NCI-H446 treated with DMSO at 0.1 percent for 48 hours (cell line): ENCODE measurements at regions not wholly inside any gene's neighbourhood (a gene's known extent, or its start where the extent isn't known, plus 50 kb on each side); places are given as distances from the start of the nearest gene placed in this dataset.

Experiments
- DNase-seq: peaks from one replicate; lab custom pipeline; 2025; lab: John Stamatoyannopoulos, UW

DNA sequence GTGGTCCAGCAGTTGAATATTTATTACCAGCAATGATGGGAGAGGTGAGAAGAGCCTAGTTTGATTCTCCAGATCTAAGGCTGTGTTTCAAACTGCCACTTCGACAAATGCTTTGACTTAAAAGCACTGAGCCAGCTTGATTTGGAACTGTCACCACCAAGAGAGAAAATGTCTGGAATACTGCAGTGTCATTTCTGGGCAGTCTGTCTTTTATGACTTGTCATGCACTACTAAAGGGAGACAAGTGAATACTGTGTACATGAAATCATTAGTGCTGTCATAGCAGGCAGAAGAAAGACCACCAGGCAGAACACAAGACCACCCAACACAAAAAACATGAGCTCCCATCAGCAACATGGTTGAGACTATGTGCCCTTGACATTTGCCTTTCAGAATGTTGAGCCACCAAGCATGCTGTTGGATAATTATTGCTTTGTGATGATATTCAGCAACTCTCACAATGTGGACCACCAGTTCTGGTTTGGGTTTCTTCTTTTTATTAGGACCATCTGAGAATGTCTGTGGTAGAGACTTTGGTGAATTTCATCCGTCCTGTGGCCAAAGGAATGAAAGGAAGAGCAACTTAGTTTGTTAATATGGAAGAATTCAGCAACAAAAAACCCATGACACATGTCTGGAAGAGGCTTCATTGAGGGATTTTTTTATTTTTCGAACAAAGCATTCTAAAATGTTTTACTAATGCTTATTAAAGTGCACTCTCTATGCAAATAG lies 125.8 kb downstream of the NTMT2 start:
- no peak for DNase-seq

DNA sequence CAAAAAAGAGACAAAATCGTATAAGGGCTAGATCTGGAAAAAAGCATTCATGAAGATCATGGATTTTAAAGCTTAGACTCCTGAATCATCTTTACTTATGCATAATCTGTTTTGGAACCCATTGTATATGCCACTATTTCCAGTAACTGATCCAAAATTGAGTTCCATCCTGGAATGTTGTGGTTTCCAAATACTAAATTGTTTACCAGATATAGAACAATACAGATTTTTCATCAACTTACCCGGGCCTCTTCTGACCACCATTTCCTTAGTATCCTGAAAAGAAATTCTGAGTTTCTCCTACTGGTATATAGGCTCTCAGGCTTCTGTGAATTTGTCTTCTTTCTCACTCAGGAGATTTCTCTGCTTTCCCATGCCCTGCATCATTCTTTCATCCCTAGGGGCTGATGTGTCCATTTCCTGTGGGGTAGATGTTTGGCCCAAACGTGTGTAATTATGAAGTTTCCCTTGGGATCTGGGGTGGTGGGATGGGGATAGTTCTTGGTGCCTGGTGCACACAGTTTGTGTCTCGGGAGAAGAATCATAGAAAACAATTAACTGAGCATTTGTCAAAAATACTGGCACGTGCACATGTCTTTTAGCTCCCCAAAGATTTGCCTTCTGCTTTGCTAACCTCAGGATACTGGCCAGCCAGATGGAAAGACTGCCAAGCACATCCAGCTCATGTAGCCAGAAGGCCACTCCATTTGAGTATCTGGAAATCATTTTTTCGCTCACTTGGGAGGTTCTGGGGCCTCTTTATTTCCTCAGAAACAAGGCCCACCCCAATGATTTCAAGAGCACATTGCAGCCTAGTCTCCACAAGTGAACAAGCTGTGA lies 127.8 kb downstream of the NTMT2 start:
- DNase-seq, result peak; percentile 34

DNA sequence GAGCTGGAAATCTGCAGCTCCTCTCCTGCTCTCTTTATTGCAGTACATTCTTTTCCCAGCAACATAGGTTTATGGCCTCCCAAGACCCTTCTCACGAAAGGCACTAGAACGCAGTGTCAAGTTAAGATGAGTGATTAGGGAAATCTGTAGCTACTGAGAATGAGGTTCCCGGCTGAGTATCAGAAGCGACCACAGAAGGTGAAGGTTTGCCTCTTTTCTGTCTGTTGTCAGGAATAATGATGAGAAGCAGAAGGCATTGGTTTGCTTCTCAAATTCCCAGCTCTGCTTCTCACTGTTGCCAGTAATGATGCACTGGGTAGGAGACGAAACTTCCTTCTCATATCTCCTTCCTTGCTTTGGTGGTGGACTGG lies 128.4 kb downstream of the NTMT2 start:
- no peak for DNase-seq

DNA sequence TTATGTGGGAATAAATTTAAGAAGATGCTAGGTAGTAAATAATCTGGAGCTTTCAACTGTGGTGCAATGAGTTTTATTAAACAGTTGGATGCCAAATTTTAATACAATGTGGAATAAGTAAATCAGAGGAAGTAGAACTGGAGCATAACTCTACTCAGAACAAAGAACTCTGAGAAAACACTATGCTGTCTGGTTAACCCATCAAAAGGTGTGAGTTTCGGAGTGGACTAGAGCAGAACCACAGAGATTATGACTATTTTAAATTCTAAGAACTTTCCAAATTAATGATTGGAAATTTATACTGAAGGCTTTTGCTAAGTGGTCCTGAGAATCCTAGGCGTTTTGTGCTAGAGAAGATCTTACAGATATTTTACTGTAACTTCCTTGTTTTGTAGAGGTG lies 132.2 kb downstream of the NTMT2 start:
- DNase-seq, result no peak

DNA sequence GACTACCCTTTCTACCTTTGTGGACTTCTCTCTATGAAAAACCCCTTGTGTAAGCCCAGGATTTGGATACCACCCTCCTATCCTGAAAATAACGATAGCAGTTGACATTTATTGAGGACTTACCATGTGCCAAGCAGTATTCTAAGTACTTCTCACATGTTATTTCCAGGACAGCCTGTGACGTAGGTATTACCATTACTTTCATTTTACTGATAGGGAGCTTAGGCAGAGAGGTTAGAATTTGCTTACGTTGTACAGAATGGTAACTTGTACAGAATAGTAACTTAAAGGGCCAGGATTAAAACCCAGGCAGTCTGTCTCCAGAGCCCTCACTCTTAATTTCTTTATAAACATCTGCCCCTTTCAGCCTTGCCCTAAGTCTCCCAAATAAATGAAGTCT lies 138.3 kb downstream of the NTMT2 start:
- DNase-seq, result no peak

DNA sequence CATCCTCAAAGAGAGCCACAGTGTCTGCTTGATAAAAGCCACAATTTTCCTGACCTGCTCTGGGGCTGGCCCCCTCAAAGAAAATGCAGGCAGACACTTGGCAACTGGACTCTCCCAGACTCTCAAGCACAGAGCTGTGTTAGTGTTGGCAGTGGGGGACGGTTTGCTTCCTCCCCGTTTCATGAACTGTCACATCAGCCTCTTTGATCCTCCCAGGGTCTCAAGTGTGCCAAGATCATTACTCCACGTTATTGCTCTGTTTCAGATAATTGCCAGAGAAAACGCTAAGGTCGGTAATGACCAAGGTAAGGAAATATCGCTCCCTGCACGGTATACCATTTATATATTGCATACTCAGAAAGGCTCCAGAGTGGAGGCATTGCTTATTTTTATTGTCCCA lies 138.8 kb downstream of the NTMT2 start:
- DNase-seq, result peak; percentile 27

DNA sequence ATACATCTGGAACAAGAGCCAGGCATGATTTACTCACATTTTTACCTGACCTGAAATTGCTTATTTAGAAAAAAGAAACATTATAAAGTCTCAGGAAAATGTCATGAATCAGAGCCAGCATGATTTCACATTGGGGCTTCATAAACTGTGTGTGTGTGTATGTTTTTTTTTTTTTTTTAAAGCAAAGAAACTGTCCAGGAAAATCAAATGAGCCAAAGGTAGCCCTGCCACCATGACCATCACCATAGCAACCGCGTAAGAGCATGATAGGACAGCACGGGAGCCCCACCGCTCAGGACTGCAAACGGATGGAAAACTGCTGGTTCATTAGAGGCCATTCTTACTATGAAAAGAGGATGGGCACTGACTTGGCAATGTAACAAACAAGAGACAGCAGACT lies 139.2 kb downstream of the NTMT2 start:
- DNase-seq, result peak; percentile 20

DNA sequence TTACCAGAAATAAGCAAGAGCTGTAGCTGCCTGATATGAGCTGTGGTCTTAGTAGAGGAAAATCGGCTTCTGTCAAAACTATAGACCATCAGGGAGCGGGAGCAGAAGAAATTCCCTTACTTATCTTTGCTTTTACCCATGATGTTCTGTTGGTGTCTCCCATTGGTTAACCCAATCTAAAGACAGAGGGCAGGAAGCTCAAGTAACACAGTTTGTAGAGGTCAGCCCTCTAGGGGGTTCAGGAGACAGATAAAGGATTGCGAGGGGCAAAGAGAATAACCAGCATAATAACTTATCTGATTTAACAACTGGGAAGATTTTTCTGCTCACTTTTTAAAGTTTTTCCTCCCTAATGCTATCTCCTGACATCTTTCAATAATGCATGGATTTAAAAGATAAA lies 142.4 kb downstream of the NTMT2 start:
- no peak for DNase-seq

DNA sequence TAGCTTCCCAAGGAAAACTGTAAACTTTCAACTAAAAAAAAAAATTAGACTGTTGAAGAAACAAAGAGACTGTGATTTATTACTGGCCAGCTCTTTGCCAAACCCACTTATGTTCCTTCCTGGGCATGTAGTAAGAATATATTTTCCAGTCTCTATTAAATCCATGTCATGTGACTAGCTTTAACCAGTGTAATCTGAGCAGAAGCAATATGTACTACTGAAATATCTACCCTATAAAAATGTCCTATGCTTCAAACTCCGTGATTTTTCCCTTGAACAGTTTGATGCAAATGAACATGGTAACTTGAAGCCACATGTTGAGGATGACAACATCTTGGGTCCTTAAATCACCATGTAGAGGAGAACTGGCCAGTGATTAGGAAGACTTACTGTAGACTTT lies 144.5 kb downstream of the NTMT2 start:
- peak; percentile 35 for DNase-seq

DNA sequence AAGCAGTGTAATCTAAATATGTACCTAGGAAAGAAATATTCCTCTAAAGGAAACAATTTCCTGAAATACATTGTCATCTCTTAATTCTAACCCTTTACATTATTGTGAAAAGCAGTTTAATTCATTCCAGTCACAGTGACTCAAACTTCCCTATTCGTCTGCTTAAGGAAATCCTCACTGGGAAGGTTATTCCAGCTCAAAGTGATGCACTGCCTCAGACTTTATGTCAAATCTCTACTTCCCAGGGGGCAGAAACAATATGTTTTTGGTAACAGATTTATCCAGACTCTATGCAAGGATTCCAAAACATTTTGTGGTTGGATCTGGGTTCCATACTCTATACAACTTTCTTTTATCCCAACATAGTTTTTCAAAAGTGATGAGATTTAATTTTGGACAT lies 145.2 kb downstream of the NTMT2 start:
- DNase-seq, result no peak

DNA sequence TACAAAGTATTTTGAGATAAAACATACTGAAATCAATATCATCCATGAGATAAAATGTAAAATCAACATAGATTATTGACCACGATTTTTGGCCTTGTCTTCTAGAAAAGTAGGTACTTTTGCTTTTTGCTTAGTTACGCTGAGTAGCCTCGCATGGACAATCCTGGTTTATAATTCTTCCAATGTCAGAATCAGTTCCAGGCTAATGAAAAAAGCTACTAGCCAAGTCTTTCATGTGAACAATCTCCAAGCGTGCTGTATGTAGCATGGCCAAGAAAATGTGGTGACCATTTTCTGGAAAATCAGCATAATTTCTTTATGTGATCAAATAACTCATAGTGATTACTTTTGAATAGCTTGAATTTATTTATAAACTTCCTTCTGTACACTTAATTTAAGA lies 145.8 kb downstream of the NTMT2 start:
- no peak for DNase-seq

DNA sequence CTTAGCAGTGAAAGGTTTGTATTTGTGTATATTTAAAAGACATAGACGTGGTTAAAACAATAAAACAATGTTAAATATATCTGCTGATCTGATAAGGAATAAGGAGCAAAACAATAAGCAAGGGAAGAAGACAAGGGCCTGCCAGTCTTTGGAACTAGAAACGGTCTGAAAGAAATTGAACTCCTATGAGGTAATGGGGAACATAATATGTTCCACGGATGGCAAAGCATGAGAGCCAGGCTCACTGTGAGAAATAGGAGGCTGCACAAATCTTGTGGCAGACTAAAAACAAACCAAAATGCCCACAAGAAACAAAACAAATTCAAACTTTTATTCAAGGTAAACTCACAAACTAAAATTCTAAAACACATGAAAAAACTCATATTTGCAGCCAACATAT lies 150.5 kb downstream of the NTMT2 start:
- no peak for DNase-seq

DNA sequence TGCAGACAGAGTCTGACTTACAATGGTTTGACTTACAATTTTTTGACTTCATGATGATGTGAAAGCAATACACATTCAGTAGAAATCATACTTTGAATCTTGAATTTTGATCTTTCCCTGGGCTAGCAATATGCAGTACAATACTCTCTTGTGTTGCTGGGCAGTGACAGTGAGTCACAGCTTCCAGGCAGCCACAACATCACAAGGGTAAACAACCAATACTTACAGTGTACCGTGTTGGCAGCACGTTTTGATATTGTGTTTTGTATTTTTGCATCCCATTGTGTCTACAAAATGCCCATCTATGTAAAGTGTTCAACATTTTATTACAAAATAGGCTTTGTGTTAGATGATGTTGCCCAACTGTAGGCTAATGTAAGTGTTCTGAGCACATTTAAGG lies 150.9 kb downstream of the NTMT2 start:
- no peak for DNase-seq

DNA sequence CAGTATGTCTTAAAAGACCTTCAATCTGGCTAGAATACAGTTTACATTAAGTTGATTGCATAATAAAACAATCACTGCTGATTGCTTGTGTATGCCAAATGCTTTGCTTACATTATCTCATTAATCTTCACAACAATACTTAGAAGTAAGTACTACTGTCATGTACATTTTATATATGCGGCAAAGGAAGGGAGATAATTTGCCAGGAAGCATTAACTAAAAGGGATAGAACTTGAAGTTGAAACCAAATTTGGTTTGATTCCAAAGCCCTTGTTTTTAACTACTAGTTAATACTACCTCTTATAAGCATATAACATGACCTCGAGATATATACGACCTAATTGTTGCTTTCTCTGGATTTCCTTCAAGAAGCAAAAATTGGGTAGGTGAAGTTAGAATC lies 155.8 kb downstream of the NTMT2 start:
- DNase-seq, result no peak

DNA sequence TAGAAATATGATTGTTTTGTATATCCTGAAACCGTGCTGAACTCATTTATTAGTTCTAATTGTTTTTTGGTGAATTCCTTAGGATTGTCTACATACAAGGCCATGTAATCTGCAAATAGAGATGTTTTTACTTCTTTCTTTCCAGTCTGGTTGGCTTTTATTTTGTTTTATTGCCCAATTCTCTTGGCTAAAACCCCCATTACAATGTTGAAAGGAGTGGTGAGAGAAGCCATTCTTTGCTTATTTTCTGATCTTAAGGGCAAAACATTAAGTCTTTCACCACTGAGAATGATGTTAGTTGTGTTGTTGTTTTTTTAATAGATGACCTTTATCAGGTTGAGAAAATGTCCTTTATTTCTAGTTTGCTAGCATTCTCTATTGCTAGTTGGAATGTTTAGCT lies 157.3 kb downstream of the NTMT2 start:
- DNase-seq, result no peak

DNA sequence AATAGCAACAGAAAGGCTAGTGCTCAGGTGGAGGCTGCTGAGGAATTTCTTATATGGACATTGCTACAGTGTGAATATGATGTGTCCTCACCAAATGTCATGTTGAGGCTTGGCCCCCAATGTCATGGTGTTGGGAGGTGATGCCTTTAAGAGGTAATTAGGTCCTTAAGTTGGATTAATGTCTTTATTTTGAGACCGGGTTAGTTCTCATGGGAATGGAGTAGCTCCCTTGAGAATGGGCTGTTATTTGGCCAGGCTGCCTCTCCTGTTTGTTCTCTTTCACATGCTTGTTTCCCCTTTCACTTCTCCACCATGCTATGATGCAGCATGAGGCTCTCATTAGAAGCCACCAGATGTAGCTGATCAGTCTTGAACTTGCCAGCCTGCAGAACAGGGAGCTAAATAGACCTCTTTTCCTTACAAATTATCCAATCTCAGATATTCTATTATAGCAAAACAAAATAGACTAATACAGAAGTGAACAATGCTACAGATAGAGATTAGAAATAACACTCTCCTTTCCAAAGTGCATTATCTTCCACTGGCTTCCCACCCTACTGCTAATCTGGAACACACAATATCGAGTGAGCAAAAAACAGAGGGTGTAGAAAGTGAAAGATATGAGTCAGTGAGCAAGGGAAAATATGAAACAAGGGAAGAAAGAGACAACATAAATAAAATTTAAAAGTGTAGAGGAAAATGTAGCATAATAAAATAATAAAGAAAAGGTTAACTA lies 160.2 kb downstream of the NTMT2 start:
- peak; percentile 20 for DNase-seq

DNA sequence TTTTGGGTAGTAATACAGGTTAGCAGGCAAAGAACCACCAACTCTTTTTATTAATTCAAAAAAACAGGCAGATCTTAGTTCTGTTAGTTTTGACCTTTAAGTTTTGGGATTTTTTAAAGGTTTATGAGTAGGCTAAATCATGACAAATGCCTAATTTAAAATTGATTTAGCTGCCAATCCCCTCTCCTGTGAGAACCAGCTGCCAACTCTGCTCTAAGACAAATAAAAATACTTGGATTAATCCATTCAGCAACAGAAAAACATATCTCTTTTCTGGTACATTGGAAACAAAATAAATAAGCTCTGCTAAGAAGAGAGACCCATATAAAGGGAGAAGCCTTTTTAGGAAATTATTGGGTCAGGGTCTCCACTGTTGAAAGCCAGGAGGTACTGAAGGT lies 160.8 kb downstream of the NTMT2 start:
- peak; percentile 43 for DNase-seq

DNA sequence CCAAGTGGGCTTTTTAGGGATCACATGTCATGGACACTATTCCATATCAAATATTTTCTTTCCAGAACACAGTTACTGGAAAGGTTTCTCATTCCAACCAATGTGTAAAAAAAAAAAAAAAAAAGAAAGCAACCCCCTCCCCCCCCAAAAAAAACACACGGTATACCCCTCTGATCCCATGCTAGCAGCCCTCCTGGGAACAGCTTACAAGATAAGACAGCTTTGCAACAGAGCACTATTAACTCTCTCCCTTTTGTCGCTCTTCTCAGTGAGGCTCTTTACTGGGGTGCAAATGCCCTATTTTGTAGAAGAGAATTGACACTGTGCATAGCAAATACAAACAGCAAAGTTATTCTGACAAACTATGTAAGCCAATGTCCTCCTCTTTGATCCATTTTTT lies 161.2 kb downstream of the NTMT2 start:
- DNase-seq, result no peak

DNA sequence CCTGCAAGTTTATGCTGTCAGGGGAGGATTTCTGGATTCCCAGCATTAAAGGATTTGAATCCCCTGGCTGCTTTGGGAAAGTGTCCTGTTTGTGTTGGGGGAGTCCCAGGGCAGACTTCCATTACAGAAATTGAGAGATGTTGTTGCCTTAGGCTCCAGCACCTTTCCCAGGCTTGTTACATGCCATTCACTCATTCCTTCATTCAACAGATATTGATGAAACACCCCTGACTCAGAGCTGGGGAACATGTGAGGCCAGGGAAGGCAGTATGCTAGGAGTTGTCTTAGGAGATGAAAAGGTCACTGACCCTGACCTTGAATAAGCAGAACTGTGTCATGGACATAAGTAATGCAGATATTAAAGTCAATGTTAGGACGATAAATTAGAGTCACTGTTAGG lies 161.7 kb downstream of the NTMT2 start:
- DNase-seq, result no peak

DNA sequence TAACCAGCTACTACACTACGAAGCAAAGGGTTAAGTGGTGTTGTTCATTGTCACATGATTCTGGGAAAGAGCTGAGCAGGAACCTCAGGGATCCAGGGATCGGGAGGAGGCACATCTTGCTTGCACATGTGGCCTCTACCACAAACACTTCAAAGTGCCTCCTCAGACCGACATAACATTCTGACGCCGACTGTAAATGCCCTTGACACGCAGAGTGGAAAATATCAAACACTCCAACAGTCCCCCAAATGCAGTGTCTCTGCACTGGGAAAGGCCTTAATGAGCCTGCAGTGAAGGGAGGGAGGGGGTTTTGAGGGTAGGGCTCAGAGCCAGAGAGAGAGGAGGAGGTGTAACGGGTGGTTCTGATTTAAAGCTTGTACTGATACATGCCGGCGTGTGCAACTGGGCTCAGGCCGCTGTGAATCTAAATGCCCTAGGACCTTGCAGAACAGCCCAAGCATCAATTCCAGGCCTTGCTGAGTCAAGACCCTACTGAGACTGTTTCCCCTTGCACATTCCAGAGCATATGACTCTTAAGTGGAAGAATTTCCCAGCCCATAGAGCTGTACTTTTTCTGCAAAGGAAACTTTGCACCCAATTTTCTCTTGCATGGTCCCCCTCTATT lies 163.7 kb downstream of the NTMT2 start:
- no peak for DNase-seq

DNA sequence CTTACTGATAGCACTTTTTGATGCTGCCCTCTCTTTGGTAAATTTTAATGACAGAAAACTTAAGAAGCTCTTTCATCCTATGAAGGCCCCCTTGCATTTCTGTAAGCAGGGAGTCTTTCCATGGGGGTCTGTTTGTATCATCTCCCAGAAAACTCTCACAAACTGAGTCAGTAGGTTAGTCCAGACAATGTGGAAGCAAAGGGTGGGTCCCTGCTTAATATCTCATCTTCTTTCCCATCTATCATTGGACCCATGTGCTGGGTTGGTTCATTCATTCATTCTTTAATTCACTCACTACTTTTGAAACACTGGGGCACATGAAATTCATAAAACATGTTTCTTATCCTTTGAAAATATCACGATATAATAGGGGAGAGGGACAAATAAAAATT lies 164.3 kb downstream of the NTMT2 start:
- no peak for DNase-seq

DNA sequence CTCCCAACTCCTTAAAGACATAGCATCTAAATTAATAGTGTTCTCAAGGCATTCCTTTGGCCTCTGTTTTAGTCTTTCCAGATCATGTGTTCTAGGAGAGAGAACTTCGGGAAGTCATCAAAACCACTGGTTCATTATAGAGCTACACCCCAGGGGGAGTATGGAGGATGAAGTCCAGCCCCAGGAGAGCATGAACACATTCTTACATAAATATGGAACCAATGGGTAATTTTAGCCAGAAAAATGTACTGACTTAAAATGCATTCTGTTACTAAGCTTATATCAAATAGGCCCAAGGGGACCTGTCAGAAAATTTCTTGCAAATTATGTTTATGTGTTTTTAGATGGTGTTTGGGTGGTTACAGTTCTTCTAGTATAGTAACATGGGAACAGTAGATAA lies 165.2 kb downstream of the NTMT2 start:
- no peak for DNase-seq

DNA sequence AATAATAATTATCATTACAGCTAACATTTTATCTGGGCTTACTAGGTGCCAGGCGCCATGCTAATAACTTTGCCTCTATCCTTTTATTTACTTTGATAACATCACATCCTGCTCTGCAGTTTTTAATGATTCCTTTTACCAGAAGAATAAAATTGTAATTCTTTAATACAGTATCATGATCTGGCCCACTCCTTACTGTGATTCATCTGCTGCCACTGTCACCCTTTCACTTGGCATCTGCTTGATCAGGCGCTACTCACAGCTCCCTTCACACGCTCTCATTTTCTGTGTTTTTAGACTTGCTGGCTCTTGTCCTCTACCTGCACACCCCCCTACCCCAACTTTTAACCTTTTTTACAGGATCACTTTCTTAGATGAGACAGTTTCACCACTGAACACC lies 167.5 kb downstream of the NTMT2 start:
- DNase-seq, result no peak
